GM04504 (cell line): ENCODE measurements at regions not wholly inside any gene's neighbourhood (a gene's known extent, or its start where the extent isn't known, plus 50 kb on each side); places are given as distances from the start of the nearest gene placed in this dataset.

ENCODE experiments used
- DNase-seq: peaks from one replicate; pipeline ENCODE4 v3.0.0-alpha.2; 2012; ENCODE audit warnings: low read depth

- no peak for DNase-seq
Observed at GRCh38 chr5:38207343-38207742, 51.0 kb upstream of the EGFLAM start.

GRCh38 chr5:38202741-38203140 is 55.6 kb upstream of the EGFLAM start:
- no peak for DNase-seq

- DNase-seq: no peak
Observed at GRCh38 chr5:38200872-38201557, 57.3 kb upstream of the EGFLAM start.

- DNase-seq: no peak
Observed at GRCh38 chr5:38197118-38197517, 61.2 kb upstream of the EGFLAM start.

GRCh38 chr5:38193015-38193581 is 65.3 kb upstream of the EGFLAM start:
- peak; percentile 40 for DNase-seq

GRCh38 chr5:38191693-38192092 is 66.7 kb upstream of the EGFLAM start:
- DNase-seq: no peak

- no peak for DNase-seq
Observed at GRCh38 chr5:38190111-38190510, 68.2 kb upstream of the EGFLAM start.

GRCh38 chr5:38189081-38189504 is 69.3 kb upstream of the EGFLAM start:
- no peak for DNase-seq

- DNase-seq: no peak
Observed at GRCh38 chr5:38188591-38188990, 69.8 kb upstream of the EGFLAM start.

- DNase-seq: no peak
Observed at GRCh38 chr5:38187532-38187931, 70.8 kb upstream of the EGFLAM start.

- no peak for DNase-seq
Observed at GRCh38 chr5:38184627-38185026, 73.7 kb upstream of the EGFLAM start.

GRCh38 chr5:38182991-38183390 is 75.4 kb upstream of the EGFLAM start:
- no peak for DNase-seq

GRCh38 chr5:38168029-38168428 is 90.3 kb upstream of the EGFLAM start:
- DNase-seq: no peak

GRCh38 chr5:38167562-38167996 is 90.8 kb upstream of the EGFLAM start:
- no peak for DNase-seq

GRCh38 chr5:38166832-38167231 is 91.5 kb upstream of the EGFLAM start:
- no peak for DNase-seq

GRCh38 chr5:38165435-38165834 is 92.9 kb upstream of the EGFLAM start:
- no peak for DNase-seq

GRCh38 chr5:38164776-38165399 is 93.5 kb upstream of the EGFLAM start:
- DNase-seq: no peak

GRCh38 chr5:38163636-38164237 is 94.6 kb upstream of the EGFLAM start:
- DNase-seq: no peak

- no peak for DNase-seq
Observed at GRCh38 chr5:38162625-38163024, 95.7 kb upstream of the EGFLAM start.

GRCh38 chr5:38157024-38157423 is 101.3 kb upstream of the EGFLAM start:
- DNase-seq: no peak

- no peak for DNase-seq
Observed at GRCh38 chr5:38154615-38155204, 103.6 kb upstream of the EGFLAM start.

GRCh38 chr5:38151878-38152277 is 106.5 kb upstream of the EGFLAM start:
- DNase-seq: no peak

- no peak for DNase-seq
Observed at GRCh38 chr5:38149815-38150195, 108.6 kb upstream of the EGFLAM start.
